GM10266 (cell line): ENCODE measurements at regions not wholly inside any gene's neighbourhood (a gene's known extent, or its start where the extent isn't known, plus 50 kb on each side); places are given as distances from the start of the nearest gene placed in this dataset.

Experiments
- DNase-seq: peaks from one replicate; pipeline ENCODE4 v3.0.0; 2012; ENCODE audit errors: extremely low spot score
- CTCF ChIP-seq: IDR thresholded peaks from 2 replicates; pipeline ENCODE4 v1.5.1; 2012; ENCODE audit warnings: mild to moderate bottlenecking, low read depth; ENCODE audit not compliant: control insufficient read depth, insufficient read depth; ENCODE audit errors: missing control alignments

GRCh38 chr2:43104763-43105162 lies 121.6 kb downstream of the ZFP36L2 start:
- DNase-seq = no peak
- TF ChIP-seq CTCF = peak; percentile 11

DNA sequence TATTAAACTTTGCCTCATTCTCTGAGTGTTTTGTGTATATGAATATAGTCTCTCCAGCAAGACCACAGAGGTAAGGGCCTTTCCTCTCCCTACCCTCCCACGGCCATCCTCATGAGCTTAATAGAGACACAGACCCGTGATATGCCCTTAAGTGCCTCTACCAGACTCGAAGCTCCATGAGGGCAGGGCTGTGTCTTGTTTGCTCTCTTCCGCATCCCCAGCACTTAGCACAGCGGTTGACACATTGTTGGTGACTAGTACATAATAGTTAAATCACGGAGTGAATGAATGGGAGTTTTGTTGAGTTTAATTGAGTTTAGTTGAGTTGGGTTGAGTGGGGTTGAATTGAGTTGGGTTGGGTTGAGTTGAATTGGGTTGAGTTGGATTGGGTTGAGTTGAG lies 122.3 kb downstream of the ZFP36L2 start:
- TF ChIP-seq CTCF = no peak
- no peak for DNase-seq

DNA sequence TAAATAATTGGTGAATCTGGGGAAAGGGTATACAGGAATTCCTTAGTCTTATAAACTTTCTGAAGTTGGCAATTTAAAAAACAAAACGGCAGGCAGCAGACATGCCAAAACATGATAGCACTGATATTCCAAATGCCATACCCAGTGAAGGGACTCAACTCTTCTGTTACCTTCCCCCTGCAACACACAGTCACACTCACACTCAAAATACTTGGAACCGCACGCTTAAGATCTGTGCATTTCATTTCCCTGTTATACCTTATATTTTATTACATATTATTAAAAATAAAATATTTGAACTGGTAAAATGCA lies 123.4 kb downstream of the ZFP36L2 start:
- no peak for TF ChIP-seq CTCF
- DNase-seq = no peak

- TF ChIP-seq CTCF = no peak
- no peak for DNase-seq
These were observed 123.9 kb downstream of the ZFP36L2 start for GRCh38 chr2:43102366-43103092.

DNA sequence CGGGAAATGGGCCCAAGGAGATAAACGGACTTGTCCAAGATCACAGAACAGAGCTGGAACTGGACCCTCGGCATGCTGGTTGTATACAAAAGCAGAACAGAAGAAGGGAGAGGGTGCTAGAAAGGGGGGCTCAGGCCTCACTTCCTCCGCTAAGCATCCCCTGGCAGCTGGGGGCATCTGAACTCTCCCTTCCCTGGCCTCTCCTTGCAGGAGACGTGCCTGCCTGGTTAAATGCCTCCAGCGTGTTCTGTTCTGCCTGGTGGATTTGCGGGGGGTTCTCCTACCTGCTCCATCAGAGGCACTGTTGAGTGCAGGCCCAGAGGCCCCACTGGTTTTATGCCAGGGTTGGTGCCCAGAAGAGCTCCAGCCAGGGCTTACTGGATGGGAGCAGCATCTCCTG lies 124.7 kb downstream of the ZFP36L2 start:
- DNase-seq = no peak
- TF ChIP-seq CTCF = no peak

- no peak for TF ChIP-seq CTCF
- no peak for DNase-seq
These were observed 125.3 kb downstream of the ZFP36L2 start for GRCh38 chr2:43100883-43101662.

GRCh38 chr2:43100362-43100882 lies 126.0 kb downstream of the ZFP36L2 start:
- TF ChIP-seq CTCF = no peak
- no peak for DNase-seq
